ENCODE measurements at regions not wholly inside any gene's neighbourhood (a gene's known extent, or its start where the extent isn't known, plus 50 kb on each side); places are given as distances from the start of the nearest gene placed in this dataset.

GRCh38 chr1:56335394-56335793, 244.0 kb downstream of the PLPP3 start:
- Histone ChIP-seq H3K9me3 (ENCODE audit: control insufficient read depth, low read length) (no peaks in the 10 kb centered on the region), H3K36me3 (ENCODE audit: control insufficient read depth, insufficient read depth, low read length) (no peaks in the 10 kb centered on the region), H3K4me1 (ENCODE audit: control insufficient read depth, insufficient read depth, low read length, poor library complexity, severe bottlenecking) (no peaks in the 10 kb centered on the region), H3K4me3 (ENCODE audit: insufficient read depth, low read depth, low read length, poor library complexity, severe bottlenecking) (no peak overlapping the region), H3K27me3 (replicated peaks; ENCODE audit: control insufficient read depth, insufficient read depth, low read length, poor library complexity, severe bottlenecking) (no peaks in the 10 kb centered on the region), H3K27ac (ENCODE audit: insufficient read depth, low read length, poor library complexity, severe bottlenecking) (no peak overlapping the region)
- no peak for DNase-seq

- Histone ChIP-seq H3K9me3 (ENCODE audit: control insufficient read depth, low read length) (no peaks in the 10 kb centered on the region), H3K4me3 (ENCODE audit: insufficient read depth, low read depth, low read length, poor library complexity, severe bottlenecking) (no peak overlapping the region), H3K27ac (ENCODE audit: insufficient read depth, low read length, poor library complexity, severe bottlenecking) (no peak overlapping the region), H3K27me3 (replicated peaks; ENCODE audit: control insufficient read depth, insufficient read depth, low read length, poor library complexity, severe bottlenecking) (no peaks in the 10 kb centered on the region), H3K4me1 (ENCODE audit: control insufficient read depth, insufficient read depth, low read length, poor library complexity, severe bottlenecking) (no peaks in the 10 kb centered on the region), H3K36me3 (ENCODE audit: control insufficient read depth, insufficient read depth, low read length) (no peaks in the 10 kb centered on the region)
- no peak for DNase-seq
Measured at GRCh38 chr1:56334047-56334446, 245.3 kb downstream of the PLPP3 start.

- H3K9me3 ChIP-seq (ENCODE audit: control insufficient read depth, low read length): no peaks in the 10 kb centered on the region
- no peaks in the 10 kb centered on the region for H3K36me3 ChIP-seq (ENCODE audit: control insufficient read depth, insufficient read depth, low read length)
- no peaks in the 10 kb centered on the region for H3K27me3 ChIP-seq (replicated peaks; ENCODE audit: control insufficient read depth, insufficient read depth, low read length, poor library complexity, severe bottlenecking)
- DNase-seq: no peak
- H3K4me3 ChIP-seq (ENCODE audit: insufficient read depth, low read depth, low read length, poor library complexity, severe bottlenecking): no peak overlapping the region
- H3K4me1 ChIP-seq (ENCODE audit: control insufficient read depth, insufficient read depth, low read length, poor library complexity, severe bottlenecking): no peaks in the 10 kb centered on the region
- no peak overlapping the region for H3K27ac ChIP-seq (ENCODE audit: insufficient read depth, low read length, poor library complexity, severe bottlenecking)
Measured at GRCh38 chr1:56333461-56333860, 245.9 kb downstream of the PLPP3 start.

- no peak overlapping the region for H3K27ac ChIP-seq (ENCODE audit: insufficient read depth, low read length, poor library complexity, severe bottlenecking)
- no peaks in the 10 kb centered on the region for H3K36me3 ChIP-seq (ENCODE audit: control insufficient read depth, insufficient read depth, low read length)
- no peak overlapping the region for H3K4me3 ChIP-seq (ENCODE audit: insufficient read depth, low read depth, low read length, poor library complexity, severe bottlenecking)
- H3K27me3 ChIP-seq (replicated peaks; ENCODE audit: control insufficient read depth, insufficient read depth, low read length, poor library complexity, severe bottlenecking): no peaks in the 10 kb centered on the region
- no peaks in the 10 kb centered on the region for H3K9me3 ChIP-seq (ENCODE audit: control insufficient read depth, low read length)
- no peak for DNase-seq
- no peaks in the 10 kb centered on the region for H3K4me1 ChIP-seq (ENCODE audit: control insufficient read depth, insufficient read depth, low read length, poor library complexity, severe bottlenecking)
Measured at GRCh38 chr1:56331892-56332567, 247.3 kb downstream of the PLPP3 start.

GRCh38 chr1:56331207-56331891, 248.0 kb downstream of the PLPP3 start:
- no peaks in the 10 kb centered on the region for H3K36me3 ChIP-seq (ENCODE audit: control insufficient read depth, insufficient read depth, low read length)
- H3K4me1 ChIP-seq (ENCODE audit: control insufficient read depth, insufficient read depth, low read length, poor library complexity, severe bottlenecking): no peaks in the 10 kb centered on the region
- DNase-seq: no peak
- no peaks in the 10 kb centered on the region for H3K9me3 ChIP-seq (ENCODE audit: control insufficient read depth, low read length)
- H3K27ac ChIP-seq (ENCODE audit: insufficient read depth, low read length, poor library complexity, severe bottlenecking): no peak overlapping the region
- no peaks in the 10 kb centered on the region for H3K27me3 ChIP-seq (replicated peaks; ENCODE audit: control insufficient read depth, insufficient read depth, low read length, poor library complexity, severe bottlenecking)
- no peak overlapping the region for H3K4me3 ChIP-seq (ENCODE audit: insufficient read depth, low read depth, low read length, poor library complexity, severe bottlenecking)

GRCh38 chr1:56330391-56331026, 248.9 kb downstream of the PLPP3 start:
- no peak overlapping the region for H3K27ac ChIP-seq (ENCODE audit: insufficient read depth, low read length, poor library complexity, severe bottlenecking)
- no peaks in the 10 kb centered on the region for H3K27me3 ChIP-seq (replicated peaks; ENCODE audit: control insufficient read depth, insufficient read depth, low read length, poor library complexity, severe bottlenecking)
- no peaks in the 10 kb centered on the region for H3K4me1 ChIP-seq (ENCODE audit: control insufficient read depth, insufficient read depth, low read length, poor library complexity, severe bottlenecking)
- no peak for DNase-seq
- H3K36me3 ChIP-seq (ENCODE audit: control insufficient read depth, insufficient read depth, low read length): no peaks in the 10 kb centered on the region
- no peak overlapping the region for H3K4me3 ChIP-seq (ENCODE audit: insufficient read depth, low read depth, low read length, poor library complexity, severe bottlenecking)
- no peaks in the 10 kb centered on the region for H3K9me3 ChIP-seq (ENCODE audit: control insufficient read depth, low read length)

GRCh38 chr1:56329970-56330369, 249.4 kb downstream of the PLPP3 start:
- H3K27ac ChIP-seq (ENCODE audit: insufficient read depth, low read length, poor library complexity, severe bottlenecking): no peak overlapping the region
- no peak overlapping the region for H3K4me3 ChIP-seq (ENCODE audit: insufficient read depth, low read depth, low read length, poor library complexity, severe bottlenecking)
- H3K27me3 ChIP-seq (replicated peaks; ENCODE audit: control insufficient read depth, insufficient read depth, low read length, poor library complexity, severe bottlenecking): no peaks in the 10 kb centered on the region
- H3K9me3 ChIP-seq (ENCODE audit: control insufficient read depth, low read length): no peaks in the 10 kb centered on the region
- no peaks in the 10 kb centered on the region for H3K4me1 ChIP-seq (ENCODE audit: control insufficient read depth, insufficient read depth, low read length, poor library complexity, severe bottlenecking)
- DNase-seq: no peak
- no peaks in the 10 kb centered on the region for H3K36me3 ChIP-seq (ENCODE audit: control insufficient read depth, insufficient read depth, low read length)

- no peak for DNase-seq
- Histone ChIP-seq H3K9me3 (ENCODE audit: control insufficient read depth, low read length) (no peaks in the 10 kb centered on the region), H3K27ac (ENCODE audit: insufficient read depth, low read length, poor library complexity, severe bottlenecking) (no peak overlapping the region), H3K27me3 (replicated peaks; ENCODE audit: control insufficient read depth, insufficient read depth, low read length, poor library complexity, severe bottlenecking) (no peaks in the 10 kb centered on the region), H3K36me3 (ENCODE audit: control insufficient read depth, insufficient read depth, low read length) (no peaks in the 10 kb centered on the region), H3K4me3 (ENCODE audit: insufficient read depth, low read depth, low read length, poor library complexity, severe bottlenecking) (no peak overlapping the region), H3K4me1 (ENCODE audit: control insufficient read depth, insufficient read depth, low read length, poor library complexity, severe bottlenecking) (no peaks in the 10 kb centered on the region)
Measured at GRCh38 chr1:56327195-56327594, 252.2 kb downstream of the PLPP3 start.

GRCh38 chr1:56326056-56326455, 253.3 kb downstream of the PLPP3 start:
- no peak for DNase-seq
- H3K4me3 ChIP-seq (ENCODE audit: insufficient read depth, low read depth, low read length, poor library complexity, severe bottlenecking): no peak overlapping the region
- H3K4me1 ChIP-seq (ENCODE audit: control insufficient read depth, insufficient read depth, low read length, poor library complexity, severe bottlenecking): no peaks in the 10 kb centered on the region
- H3K36me3 ChIP-seq (ENCODE audit: control insufficient read depth, insufficient read depth, low read length): no peaks in the 10 kb centered on the region
- H3K27ac ChIP-seq (ENCODE audit: insufficient read depth, low read length, poor library complexity, severe bottlenecking): no peak overlapping the region
- H3K27me3 ChIP-seq (replicated peaks; ENCODE audit: control insufficient read depth, insufficient read depth, low read length, poor library complexity, severe bottlenecking): no peaks in the 10 kb centered on the region
- no peaks in the 10 kb centered on the region for H3K9me3 ChIP-seq (ENCODE audit: control insufficient read depth, low read length)

- H3K9me3 ChIP-seq (ENCODE audit: control insufficient read depth, low read length): no peaks in the 10 kb centered on the region
- H3K36me3 ChIP-seq (ENCODE audit: control insufficient read depth, insufficient read depth, low read length): no peaks in the 10 kb centered on the region
- H3K4me1 ChIP-seq (ENCODE audit: control insufficient read depth, insufficient read depth, low read length, poor library complexity, severe bottlenecking): no peaks in the 10 kb centered on the region
- H3K27me3 ChIP-seq (replicated peaks; ENCODE audit: control insufficient read depth, insufficient read depth, low read length, poor library complexity, severe bottlenecking): no peaks in the 10 kb centered on the region
- H3K4me3 ChIP-seq (ENCODE audit: insufficient read depth, low read depth, low read length, poor library complexity, severe bottlenecking): no peak overlapping the region
- DNase-seq: no peak
- no peak overlapping the region for H3K27ac ChIP-seq (ENCODE audit: insufficient read depth, low read length, poor library complexity, severe bottlenecking)
Measured at GRCh38 chr1:56324504-56324903, 254.9 kb downstream of the PLPP3 start.
